Panc1 (cell line): ENCODE measurements at regions not wholly inside any gene's neighbourhood (a gene's known extent, or its start where the extent isn't known, plus 50 kb on each side); places are given as distances from the start of the nearest gene placed in this dataset.

Experiments
- CTCF ChIP-seq: fragments of 450-650 bp; IDR thresholded peaks from 2 replicates; pipeline ENCODE4 v1.5.1; 2017; ENCODE audit warnings: mild to moderate bottlenecking
- POLR2AphosphoS5 ChIP-seq: IDR thresholded peaks from 2 replicates; pipeline ENCODE4 v1.6.1; 2012; ENCODE audit warnings: mild to moderate bottlenecking, low read depth, low read length, moderate library complexity
- SIN3A ChIP-seq: IDR thresholded peaks from 2 replicates; pipeline ENCODE4 v1.6.1; 2012; ENCODE audit warnings: low read depth, mild to moderate bottlenecking, low read length, moderate library complexity, borderline replicate concordance; ENCODE audit not compliant: insufficient read depth
- TCF7L2 ChIP-seq: IDR thresholded peaks from 2 replicates; pipeline ENCODE4 v1.6.1; 2011; ENCODE audit warnings: mild to moderate bottlenecking, low read depth, low read length, inconsistent platforms
- TF ChIP-seq, protein P1 (sequence below), 2 experiments: IDR thresholded peaks; 2 replicates each; pipeline ENCODE4 v1.6.1; 2011 to 2012; ENCODE audit warnings: low read depth in 2 of 2, control low read depth in 1 of 2, low read length in 1 of 2, mild to moderate bottlenecking in 1 of 2, moderate library complexity in 1 of 2; ENCODE audit not compliant: insufficient read depth in 1 of 2

DNA sequence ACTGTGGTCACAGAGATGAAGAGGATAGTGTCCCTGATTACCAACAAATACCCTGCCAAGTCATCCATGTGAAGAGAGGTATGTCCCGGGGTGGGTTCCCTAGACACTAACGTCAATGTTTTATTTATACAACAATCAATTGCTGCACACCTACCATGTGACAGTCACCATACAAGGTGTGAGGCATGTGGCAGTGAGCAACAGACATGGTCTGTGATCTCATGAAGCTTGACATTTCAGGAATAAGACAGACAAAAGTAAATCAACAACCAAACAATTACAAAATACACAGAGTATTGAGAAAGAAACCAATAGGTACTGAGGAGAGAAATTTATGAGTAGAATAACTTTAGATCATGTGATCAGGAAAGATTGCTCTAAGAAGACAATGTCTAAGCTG is 268.6 kb downstream of the MRTFB start:
- no peak for TF ChIP-seq CTCF
- no peak for TF ChIP-seq TCF7L2
- TF ChIP-seq POLR2AphosphoS5 = no peak
- TF ChIP-seq SIN3A = no peak
- TF ChIP-seq, protein P1, sequence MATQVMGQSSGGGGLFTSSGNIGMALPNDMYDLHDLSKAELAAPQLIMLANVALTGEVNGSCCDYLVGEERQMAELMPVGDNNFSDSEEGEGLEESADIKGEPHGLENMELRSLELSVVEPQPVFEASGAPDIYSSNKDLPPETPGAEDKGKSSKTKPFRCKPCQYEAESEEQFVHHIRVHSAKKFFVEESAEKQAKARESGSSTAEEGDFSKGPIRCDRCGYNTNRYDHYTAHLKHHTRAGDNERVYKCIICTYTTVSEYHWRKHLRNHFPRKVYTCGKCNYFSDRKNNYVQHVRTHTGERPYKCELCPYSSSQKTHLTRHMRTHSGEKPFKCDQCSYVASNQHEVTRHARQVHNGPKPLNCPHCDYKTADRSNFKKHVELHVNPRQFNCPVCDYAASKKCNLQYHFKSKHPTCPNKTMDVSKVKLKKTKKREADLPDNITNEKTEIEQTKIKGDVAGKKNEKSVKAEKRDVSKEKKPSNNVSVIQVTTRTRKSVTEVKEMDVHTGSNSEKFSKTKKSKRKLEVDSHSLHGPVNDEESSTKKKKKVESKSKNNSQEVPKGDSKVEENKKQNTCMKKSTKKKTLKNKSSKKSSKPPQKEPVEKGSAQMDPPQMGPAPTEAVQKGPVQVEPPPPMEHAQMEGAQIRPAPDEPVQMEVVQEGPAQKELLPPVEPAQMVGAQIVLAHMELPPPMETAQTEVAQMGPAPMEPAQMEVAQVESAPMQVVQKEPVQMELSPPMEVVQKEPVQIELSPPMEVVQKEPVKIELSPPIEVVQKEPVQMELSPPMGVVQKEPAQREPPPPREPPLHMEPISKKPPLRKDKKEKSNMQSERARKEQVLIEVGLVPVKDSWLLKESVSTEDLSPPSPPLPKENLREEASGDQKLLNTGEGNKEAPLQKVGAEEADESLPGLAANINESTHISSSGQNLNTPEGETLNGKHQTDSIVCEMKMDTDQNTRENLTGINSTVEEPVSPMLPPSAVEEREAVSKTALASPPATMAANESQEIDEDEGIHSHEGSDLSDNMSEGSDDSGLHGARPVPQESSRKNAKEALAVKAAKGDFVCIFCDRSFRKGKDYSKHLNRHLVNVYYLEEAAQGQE (IDR thresholded peaks at IDR 0.05; ENCODE audit: insufficient read depth in 1 of 2, low read depth in 2 of 2, low read length in 1 of 2) = no peak
